Left renal pelvis (tissue), 4 donors: ENCODE measurements at regions not wholly inside any gene's neighbourhood (a gene's known extent, or its start where the extent isn't known, plus 50 kb on each side); places are given as distances from the start of the nearest gene placed in this dataset.

ENCODE experiments used
- DNase-seq, 4 donors: peaks; one replicate each; pipeline ENCODE4 v3.0.0-alpha.2; 2013; ENCODE audit warnings: low read depth in 4 of 4, low spot score in 3 of 4

DNA sequence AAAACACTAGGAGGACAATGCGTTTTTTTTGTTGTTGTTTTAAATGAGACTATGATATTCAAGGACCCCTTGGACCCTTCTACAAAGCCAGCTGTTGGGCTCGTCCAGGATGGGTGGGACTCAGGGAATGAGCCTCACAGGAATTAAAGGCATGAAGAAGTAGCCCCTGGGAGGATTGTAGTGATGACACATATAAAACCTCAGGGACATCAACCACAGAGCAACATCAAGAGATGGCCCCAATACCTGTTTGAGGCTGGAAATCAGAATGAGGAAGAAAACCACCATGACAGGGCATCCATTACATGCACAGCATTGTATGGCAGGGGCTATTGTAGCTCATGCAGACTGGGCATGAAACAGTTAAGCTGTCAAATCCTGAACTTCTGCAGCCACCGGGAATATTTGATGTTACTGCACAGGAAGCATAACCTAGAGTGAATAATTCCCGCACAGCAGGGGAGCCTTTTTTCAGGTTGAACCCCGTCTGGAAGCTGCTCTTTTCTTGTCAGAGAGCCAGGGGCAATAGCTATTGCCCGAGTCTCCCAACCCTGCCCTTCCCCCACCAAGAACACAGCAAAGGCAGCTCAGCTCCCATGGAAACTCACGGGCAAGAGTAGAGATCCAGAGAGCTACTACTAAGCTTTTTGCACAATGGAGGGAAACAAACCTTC, 140.2 kb upstream of the FGGY start:
- no peak for DNase-seq

DNA sequence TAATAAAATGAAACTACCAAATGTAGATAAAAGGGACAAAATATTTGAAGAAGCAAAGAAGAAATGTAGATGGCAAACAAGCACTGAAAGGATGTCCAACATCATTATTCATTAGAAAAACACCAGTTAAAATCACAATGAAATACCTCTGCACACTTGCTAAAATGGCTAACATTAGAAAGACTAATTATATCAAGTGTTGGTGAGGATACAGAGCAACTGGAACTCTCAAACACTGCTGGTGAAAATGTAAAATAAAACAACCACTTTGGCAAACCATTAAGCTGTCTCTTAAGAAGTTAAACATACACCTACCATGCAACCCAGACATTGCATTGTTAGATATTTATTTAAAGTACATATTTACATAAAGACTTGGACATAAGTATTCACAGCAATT, 138.6 kb upstream of the FGGY start:
- no peak for DNase-seq

DNA sequence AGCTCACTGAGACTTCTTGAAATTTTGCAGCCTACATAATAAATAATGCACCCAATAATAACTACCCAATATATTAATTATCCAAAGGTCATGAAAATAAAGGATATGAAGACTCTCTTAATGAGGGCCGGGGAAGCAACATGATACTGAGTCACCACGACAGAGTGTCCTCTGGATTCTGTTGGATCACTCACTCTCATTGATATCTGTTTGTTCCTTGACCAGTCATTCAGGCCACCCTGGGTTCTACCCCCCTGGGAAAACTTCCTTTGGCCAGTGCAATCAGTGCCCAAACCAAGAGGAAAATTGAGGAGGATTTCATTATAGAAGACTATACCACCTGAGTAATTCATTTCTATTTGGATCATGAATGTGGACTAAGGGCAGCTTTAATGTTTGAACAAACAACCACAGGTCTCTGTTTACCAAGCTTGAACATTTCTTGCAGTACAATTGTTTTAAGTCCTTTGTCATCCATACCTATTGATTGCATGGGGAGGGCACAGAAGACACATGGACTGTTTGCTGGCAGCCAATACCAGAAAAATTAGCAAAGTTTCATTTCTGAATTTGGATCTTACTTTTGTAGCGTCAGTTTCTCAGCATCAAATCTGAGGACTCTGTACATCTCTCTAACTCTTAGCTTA, 137.2 kb upstream of the FGGY start:
- DNase-seq, result no peak

DNA sequence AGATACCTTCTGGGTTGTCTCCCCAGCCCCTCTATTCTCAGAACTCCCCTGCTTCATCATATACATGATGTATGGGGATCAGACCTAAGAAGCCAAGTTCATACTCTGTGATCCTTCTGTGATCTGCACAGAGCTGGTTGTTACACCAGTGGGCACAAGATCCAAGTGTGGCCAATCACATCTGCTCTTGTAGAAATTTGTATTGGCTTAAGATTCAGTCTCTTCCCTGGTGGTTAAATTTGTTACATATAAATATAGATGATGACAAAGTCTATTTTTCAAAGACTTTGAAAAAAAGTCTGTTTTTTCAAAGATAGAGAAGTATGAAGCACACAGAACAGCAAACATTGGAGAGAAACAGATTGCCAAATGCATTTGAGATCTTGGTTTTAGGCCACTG, 135.8 kb upstream of the FGGY start:
- DNase-seq, result no peak

DNA sequence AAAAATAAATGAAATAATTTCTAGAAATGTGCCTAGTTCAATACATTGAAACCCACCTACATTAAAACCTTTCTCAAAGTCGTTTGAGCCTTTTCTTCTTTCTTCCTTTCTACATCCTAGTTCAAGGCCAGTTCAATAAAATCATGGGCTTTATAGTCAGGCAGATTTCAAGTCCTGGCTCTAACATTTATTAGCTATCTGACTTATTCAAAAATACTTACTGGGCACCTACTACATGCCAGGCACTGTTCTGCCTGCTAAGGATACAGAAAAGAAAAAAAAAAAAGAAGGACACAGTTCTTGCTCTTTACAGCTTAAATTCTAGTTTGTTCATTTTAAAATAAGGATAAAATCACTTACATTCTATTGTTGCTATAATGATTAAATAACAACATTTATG, 134.2 kb upstream of the FGGY start:
- no peak for DNase-seq

DNA sequence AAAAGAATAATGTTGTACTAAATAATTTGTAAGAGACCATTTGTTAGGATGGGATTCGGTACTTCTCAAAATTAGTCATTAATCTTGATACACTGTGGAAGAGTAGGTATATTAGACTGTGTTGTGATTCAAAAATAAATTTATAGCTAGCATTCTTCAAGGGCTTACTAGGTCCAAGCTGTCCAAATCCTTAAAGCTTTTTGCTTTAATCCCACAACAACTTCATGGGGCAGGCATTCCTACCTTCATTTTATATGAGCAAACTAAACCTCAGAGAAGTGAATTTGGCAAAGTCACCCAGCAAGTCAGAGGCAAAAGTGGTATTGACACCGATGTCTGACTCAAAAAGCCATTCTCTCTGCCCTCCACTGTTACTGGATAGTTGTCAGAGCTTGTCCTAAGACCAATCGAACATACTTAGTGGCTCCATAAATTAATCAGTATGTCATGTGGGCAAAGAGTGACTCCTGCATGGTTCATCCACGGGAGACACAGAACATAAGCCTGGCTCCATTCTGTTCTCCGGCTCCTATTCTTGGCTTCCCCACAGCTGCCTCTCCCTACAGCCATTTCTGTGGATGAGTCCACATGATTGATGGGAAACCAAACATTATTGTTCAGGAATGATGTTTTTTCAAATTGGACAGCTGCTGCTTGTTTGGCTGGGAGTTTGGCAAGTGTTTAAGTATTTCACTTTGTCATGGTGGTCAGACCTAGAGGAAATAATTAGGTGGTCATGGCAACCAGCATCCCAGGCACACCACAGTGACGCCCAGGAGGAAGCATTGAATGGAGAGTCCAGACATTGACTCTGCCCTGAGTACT, 133.4 kb upstream of the FGGY start:
- DNase-seq, result no peak

DNA sequence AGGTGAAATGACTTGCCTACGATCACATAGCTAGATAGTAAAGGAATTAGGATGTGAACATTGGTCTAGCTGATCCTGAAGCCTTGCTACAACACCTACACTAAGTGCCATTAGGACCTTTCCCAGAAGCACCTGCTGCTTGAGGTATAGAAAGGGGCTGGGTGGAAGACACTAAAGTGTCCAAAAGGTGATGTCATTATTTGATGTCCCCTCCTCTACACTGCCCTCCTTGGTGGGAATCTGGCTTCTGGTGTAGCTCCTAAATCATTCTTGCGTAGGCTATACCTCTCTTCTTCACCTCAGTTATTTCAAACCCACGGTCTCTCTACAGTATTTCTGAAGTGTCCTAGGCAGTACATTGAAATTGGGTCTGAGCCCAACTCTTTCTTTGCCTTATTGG, 132.5 kb upstream of the FGGY start:
- no peak for DNase-seq

DNA sequence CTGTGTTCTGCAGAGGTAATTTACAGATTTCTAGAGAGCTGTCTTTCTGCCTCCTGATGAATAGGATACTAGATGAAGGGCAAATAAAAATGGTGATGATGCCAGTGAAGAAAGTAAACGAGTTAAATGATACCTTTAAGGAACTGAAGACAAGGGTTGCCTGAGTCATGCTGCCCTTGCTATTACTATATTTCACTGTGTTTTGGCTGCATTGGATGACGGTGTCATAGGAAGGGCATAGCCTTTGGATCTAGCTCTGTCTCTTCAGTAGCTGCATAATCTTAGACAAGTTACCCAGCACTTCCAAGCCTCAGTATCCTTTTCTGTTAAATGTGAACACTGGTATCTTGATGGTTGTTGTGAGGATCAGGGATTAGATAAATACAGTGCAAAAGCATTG, 131.5 kb upstream of the FGGY start:
- DNase-seq, result no peak

DNA sequence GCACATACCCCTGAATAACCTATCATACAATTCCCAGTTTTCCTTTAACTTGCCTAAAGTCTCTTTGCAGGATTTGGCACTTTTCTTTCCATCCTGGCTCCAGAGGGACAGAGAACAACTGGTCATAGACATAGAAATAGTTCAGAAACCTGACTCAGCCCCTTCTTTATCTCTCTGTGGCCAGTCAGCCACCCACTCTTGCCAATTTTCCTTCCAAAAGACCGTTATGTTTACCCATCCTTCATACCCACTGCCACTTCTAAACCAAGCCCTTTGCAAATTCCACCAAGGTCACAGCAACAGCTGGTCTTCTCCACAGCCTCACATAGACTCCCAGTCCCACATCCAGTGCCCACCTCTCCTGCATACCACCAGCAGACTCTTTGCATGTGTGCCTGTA, 127.2 kb upstream of the FGGY start:
- DNase-seq, result no peak

DNA sequence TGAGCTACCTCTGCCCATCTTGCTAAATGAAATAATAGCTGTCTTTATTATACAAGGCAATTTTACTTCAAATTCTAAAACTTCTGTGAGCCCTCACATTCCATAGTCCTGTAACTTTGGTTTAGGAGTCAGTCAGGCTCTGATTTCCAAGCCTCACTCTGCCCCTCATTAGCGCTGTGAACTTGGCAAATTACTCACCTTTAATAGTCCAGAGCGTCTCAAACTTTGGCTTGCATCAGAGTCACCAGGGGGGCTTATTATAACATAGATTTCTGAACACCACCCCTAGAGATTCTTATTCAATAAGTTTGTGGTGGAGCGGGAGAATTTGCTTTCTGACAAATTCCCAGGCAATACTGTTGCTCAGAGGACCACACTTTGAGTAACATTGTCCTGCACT, 126.2 kb upstream of the FGGY start:
- no peak for DNase-seq

DNA sequence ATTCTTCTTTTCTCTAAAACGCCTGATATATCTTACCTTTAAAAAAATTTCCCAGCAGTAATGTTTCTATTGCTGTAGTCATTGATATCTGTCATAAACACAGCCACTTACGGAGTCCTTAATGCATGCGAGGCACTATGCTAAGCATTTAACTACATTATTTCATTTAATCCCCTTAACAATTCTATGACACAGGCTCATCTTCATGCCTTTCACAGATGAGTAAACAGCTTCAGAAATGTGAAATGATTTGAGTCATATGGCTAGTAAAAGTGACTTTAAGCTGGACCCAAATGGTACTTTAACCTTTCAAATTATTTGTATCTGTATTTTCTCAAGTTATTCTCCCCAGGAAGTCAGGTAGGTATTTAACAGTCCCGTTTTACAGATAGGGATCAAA, 125.1 kb upstream of the FGGY start:
- DNase-seq, result no peak

DNA sequence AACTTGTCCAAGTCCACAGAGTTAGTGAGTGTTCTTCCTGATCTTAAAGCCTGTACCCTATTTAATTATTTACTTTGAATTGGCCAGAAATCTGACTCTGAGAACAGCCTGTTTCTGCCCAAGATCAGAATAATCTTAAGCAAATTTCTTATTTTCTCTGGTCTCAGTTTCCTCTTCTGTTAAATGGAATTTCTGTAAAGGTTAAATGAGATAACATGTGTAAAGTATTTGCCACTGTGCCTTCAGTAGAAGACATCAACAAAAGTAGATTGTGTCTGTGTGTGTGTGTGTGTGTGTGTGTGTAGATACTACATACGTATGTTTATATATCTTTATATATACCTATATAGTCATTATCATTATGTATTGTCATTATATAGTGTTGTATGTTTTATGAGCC, 124.2 kb upstream of the FGGY start:
- DNase-seq, result no peak

DNA sequence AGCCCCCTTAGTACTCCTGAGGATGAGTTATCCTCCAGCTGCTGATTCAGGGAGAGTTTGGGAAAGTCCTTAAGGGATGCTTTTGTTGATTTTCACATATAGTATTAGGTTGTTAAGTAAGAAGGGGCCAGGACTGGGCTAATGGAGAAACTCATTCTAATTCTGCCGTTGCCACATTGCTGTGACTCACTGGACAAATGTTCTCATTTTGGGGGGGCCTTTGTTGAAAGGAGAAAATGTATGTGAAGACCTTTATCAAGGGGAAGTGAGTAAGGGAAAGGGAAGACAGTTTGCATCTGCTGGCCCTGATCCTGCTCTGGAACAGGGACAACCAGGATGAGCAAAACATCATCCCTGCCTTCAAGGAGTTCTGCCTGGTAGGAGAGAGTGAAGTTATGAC, 123.2 kb upstream of the FGGY start:
- no peak for DNase-seq

DNA sequence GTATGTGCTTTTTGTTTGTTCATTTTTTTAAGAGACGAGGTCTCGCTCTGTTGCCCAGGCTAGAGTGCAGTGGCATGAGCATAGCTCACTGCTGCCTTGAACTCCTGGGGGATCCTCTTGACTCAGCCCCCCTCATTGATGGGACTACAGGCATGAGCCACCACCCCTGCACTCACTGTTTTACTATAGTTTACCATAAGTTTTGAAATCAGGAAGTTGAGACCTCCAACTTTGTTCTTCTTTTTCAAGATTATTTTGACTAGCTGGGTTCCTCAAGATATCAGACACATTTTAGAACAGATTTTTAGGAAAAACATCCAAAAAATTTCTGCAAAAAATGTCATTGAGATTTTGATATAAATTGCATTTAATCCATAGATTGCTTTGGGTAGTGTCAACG, 120.4 kb upstream of the FGGY start:
- no peak for DNase-seq

DNA sequence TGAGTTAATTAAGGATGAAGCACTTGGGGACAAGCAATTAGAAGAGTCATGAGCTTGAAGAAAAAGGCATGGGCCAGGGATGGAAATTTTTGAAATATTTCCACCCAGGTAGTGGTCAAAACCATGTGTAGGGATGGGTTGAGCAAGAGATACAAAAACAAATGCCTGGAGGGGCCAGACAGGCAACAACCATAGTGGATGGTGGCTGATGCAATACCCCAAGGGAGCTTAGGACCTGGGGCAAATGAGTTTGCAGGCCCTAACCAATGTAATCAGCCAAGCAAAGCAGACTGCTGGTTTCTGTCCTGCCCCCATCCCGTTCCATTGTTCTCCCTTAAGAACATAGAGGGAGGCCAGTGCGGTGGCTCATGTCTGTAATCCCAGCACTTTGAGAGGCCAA, 119.1 kb upstream of the FGGY start:
- DNase-seq, result no peak

DNA sequence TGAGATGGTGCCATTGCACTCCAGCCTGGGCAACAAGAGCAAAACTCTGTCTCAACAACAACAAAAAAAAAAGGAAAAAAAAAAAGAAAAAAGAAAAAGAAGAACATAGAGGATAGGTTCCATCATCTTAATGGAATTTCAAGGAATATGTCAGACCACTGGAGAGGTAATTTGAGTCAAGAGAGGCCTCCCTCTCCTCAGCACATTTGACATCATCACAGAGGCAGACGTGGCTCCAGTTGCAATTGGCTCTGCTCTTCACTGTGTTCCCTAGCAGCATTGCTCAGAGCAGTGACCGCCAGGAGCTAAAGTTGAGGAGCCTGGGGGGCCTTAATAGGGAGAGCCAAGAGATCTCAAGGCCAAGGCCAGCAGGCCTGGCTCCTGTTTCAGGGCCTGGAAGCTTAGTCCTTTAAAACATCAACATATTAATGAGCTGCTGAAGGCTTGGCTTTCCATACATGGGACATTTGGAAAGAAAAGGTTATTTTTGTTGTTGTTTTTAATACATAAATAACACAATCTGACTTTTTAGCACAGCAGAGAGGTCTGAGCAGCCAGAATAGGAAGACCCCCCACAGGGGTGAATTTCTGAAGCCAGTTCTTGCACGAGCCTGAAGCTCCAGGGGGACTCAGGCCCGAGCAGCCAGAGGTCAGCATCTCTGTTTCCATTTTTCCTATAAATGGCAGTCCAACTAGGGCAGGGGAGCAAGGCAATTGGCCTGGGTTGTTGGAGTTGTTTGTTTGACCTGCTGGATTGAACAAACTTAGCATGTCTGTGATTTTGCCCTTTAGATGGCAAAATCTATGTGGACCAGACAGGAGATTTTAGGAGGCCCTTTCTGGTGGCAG, 118.3 kb upstream of the FGGY start:
- DNase-seq, result peak; percentile 49 to 62 (median 56)

DNA sequence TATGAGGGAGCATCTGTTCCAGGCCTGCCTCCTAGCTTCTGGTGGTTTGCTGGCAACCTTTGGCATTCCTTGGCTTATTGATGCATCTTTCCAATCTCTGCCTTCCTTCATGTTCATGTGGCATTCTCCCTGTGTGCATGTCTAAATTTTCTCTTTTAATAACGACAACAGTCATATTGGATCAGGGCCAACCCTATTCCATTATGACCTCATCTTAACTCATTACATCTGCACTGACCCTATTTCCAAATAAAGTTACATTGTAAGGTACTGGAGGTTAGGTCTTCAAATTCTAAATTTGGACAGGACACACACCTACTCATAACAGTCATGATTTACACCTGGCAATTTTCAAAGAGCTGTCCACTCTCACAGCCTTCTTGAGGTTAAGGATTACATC, 117.2 kb upstream of the FGGY start:
- no peak for DNase-seq

DNA sequence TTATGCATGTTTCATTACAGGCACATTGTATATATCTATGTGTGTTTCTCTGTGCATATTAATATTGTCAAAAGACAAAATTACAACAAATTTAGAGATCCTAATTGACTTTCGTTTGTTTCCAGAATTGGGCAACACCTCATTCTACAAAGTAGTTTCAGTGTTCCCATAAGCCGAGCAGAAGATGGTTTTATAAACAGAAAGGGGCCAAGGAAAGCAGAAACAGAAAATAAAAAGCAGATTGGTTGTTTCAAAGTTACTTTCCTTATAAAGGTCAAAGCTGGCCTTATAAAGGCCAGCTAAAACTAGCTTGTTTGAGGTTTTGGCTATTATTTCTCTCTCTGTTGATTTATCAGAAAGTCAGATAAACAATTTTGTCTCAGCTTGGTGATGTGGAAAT, 116.2 kb upstream of the FGGY start:
- no peak for DNase-seq

DNA sequence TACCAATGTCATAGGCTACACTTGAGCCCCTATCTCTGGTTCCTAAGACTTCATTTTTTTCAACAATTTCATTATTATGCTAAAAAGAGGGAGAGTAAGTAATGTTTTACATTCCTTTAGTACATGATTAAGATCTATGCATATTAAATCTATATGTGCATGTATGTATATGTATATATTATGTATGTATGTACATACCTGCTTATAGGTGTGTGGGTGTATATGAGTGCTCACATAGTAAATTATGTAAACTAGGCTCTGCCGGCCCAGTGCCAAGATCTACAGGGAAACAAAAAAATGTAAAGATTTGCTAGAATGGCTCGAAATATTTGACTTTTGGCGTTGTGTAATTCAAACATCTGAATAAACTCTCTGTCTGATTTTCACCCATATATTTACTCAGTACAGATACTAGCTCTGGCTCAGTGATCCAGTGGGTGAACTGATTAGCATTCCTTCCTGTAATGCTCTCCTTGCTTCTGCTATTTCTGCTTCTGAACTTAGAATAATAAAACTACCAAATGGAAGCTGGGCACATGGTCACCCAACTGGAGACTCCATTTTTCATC, 113.1 kb upstream of the FGGY start:
- DNase-seq, result no peak

DNA sequence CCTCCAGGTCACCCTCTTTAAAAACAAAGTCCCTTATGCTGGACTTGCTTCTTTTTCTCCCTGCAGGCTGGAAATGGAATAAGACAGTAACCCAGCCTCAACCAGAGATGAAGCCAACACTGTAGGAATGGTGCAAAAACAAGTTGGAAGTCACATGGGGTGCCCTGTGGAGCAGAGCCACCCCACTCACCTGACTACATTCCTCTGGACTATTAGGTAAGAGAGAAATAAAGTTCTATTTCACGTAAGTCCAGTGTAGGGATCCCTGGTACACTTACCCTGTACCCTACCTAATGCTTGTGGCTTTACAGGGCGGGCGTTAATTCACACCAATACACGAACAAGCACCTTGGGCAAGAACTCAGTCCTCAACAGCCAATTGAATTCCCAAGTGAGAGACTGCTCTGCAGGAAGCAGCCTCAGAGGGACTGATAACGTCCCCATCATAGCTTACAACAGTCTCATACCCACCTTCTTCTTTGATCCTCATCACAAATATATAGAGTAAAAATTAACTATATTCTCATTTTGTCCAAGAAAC, 112.5 kb upstream of the FGGY start:
- no peak for DNase-seq
